ENCODE measurements at regions not wholly inside any gene's neighbourhood (a gene's known extent, or its start where the extent isn't known, plus 50 kb on each side); places are given as distances from the start of the nearest gene placed in this dataset.

GRCh38 chr10:128926711-128927110, 540.3 kb upstream of the MGMT start:
- H3K9me3 ChIP-seq (ENCODE audit: insufficient read depth, low read depth, low read length): no peaks in the 10 kb centered on the region
- WGBS: 95% methylated on average over 11 of the region's 11 CpGs

DNA sequence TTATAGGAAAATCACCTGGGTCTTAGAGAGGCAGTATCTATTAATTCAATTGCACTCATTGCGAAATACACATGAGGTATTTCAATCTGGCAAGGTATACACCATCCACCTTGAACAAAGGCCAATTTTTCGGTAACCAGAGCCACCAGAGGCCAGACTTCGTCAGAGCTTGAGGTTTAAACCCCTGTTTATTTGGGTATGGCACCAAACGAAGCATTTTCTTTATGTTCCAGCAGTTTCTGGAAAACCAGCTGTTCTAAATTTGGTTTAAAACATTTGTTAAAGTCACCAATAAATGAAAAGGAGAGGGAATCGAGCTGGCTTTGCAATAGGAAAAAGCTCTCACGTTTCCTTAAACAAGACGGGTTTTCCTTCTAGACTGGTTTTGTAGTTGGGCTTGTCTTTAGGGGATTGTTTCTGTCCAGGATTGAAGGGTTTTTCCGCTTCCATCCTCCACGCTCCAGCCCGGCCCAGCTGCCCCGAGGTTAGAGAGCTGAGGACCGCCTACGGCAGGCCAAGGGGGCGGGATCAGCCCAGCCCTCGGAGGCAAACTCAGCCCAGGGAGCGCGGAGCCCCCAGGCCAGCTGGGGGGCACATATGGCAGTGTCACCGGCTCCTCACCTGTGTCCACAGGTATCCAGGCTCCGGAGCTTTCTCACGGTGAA, 539.4 kb upstream of the MGMT start:
- H3K4me1 ChIP-seq (ENCODE audit: insufficient read depth, low read length): 0 out of 2 replicates have a peak, but pooled peaks cover 6% of the 10 kb centered on the region
- H3K9ac ChIP-seq (ENCODE audit: low read depth, low read length): no peak overlapping the region
- no peaks in the 10 kb centered on the region for H3K27me3 ChIP-seq (ENCODE audit: insufficient read depth, low read length)
- H3K27ac ChIP-seq (ENCODE audit: low read depth, low read length): no peak overlapping the region
- WGBS: 92% methylated on average over 20 of the region's 20 CpGs
- no peaks in the 10 kb centered on the region for H3K36me3 ChIP-seq (ENCODE audit: insufficient read depth, low read length)
- H3K4me3 ChIP-seq (ENCODE audit: low read length): no peak overlapping the region
- H3K9me3 ChIP-seq (ENCODE audit: insufficient read depth, low read depth, low read length): no peaks in the 10 kb centered on the region

More at GRCh38 chr10:128926711-128927110, 540.3 kb upstream of the MGMT start:
- no peak overlapping the region for H3K4me3 ChIP-seq (ENCODE audit: low read length)
- no peaks in the 10 kb centered on the region; the same call in 1 of the 2 replicates for H3K27me3 ChIP-seq (ENCODE audit: insufficient read depth, low read length)
- no peaks in the 10 kb centered on the region for H3K36me3 ChIP-seq (ENCODE audit: insufficient read depth, low read length)
- no peak overlapping the region for H3K9ac ChIP-seq (ENCODE audit: low read depth, low read length)
- H3K27ac ChIP-seq (ENCODE audit: low read depth, low read length): no peak overlapping the region
- H3K4me1 ChIP-seq (ENCODE audit: insufficient read depth, low read length): 0 out of 2 replicates have a peak, but pooled peaks cover 6% of the 10 kb centered on the region

DNA sequence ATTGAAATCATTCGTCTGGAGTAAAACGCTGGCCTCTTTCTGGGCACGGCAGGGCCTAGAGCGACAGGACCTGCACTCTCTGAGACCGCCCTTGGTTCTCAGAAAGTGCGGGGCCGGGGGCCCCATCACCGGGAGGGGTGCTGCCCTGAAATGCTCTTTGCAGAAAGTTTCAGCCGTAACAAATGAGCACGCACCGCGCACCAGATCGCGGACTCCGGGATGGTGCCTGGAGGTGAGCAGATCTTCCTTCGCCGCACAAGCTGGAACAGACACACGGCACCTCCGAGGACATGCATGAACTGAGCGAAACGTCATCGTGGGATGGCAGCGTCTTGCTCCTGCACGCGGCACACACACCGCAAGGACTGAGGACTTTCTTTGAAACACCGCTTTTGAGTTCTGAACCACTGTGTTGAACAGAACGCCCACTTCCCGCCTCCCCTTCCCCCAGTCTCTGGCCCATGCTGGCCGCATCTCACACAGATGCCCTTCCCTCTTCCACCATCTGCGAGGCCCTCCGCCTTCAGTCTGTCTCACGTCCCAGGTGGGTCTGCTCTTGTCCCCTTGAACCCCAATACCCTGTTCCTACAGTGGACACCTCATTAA, 538.7 kb upstream of the MGMT start:
- Histone ChIP-seq H3K36me3 (ENCODE audit: insufficient read depth, low read length) (no peaks in the 10 kb centered on the region), H3K27ac (ENCODE audit: low read depth, low read length) (no peak overlapping the region), H3K9me3 (ENCODE audit: insufficient read depth, low read depth, low read length) (no peaks in the 10 kb centered on the region), H3K9ac (ENCODE audit: low read depth, low read length) (no peak overlapping the region), H3K4me1 (ENCODE audit: insufficient read depth, low read length) (no peaks in the 10 kb centered on the region), H3K4me3 (ENCODE audit: low read length) (no peak overlapping the region), H3K27me3 (ENCODE audit: insufficient read depth, low read length) (no peaks in the 10 kb centered on the region)
- 96% methylated on average over 33 of the region's 33 CpGs for WGBS

DNA sequence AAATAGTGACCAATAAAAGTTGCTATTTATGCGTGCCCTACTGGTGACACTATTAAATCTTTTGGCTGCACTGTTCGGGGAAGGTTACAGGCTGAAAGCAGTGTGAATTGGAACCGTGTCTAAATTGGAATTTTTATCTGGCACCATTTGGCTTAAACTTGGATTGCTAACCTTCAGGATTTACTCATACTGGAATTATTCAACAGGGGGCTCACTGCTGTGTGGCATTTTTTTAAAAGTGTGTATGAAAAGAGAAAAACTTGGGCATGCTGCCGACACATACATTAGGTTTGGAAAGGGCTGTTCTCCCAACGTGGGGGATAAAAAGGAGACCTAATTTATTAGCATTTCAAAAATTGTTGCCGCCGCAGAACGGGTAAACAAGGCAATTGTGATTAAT, 537.9 kb upstream of the MGMT start:
- WGBS: 92% methylated on average over 8 of the region's 8 CpGs
- Histone ChIP-seq H3K9me3 (ENCODE audit: insufficient read depth, low read depth, low read length) (no peaks in the 10 kb centered on the region), H3K4me1 (ENCODE audit: insufficient read depth, low read length) (no peaks in the 10 kb centered on the region), H3K27me3 (ENCODE audit: insufficient read depth, low read length) (no peaks in the 10 kb centered on the region), H3K27ac (ENCODE audit: low read depth, low read length) (no peak overlapping the region), H3K9ac (ENCODE audit: low read depth, low read length) (no peak overlapping the region), H3K4me3 (ENCODE audit: low read length) (no peak overlapping the region), H3K36me3 (ENCODE audit: insufficient read depth, low read length) (no peaks in the 10 kb centered on the region)

DNA sequence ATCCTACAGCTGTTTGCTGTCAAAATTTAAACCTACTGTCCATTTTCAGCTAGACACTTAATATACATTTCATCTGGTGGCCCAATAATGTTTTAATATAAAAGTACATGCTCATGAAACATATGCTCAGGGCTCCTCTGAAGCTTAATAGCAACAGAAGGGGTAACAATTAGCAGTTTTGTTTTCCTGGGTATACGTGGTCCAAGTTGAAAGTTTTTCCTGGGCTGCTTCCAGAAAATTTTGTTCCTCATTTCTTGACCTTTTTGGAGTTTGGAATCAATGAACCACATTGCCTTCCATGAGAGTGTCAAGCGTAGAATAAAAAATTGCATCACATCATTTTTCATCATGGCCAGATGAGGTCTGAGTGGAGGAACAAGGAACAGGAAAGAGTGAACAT, 537.3 kb upstream of the MGMT start:
- H3K4me1 ChIP-seq (ENCODE audit: insufficient read depth, low read length): no peaks in the 10 kb centered on the region

GRCh38 chr10:128930515-128930914, 536.5 kb upstream of the MGMT start:
- H3K4me1 ChIP-seq (ENCODE audit: insufficient read depth, low read length): no peaks in the 10 kb centered on the region
- no peak overlapping the region for H3K9ac ChIP-seq (ENCODE audit: low read depth, low read length)
- no peak overlapping the region for H3K27ac ChIP-seq (ENCODE audit: low read depth, low read length)
- H3K36me3 ChIP-seq (ENCODE audit: insufficient read depth, low read length): no peaks in the 10 kb centered on the region
- no peaks in the 10 kb centered on the region for H3K27me3 ChIP-seq (ENCODE audit: insufficient read depth, low read length)
- H3K9me3 ChIP-seq (ENCODE audit: insufficient read depth, low read depth, low read length): no peaks in the 10 kb centered on the region
- WGBS: 90% methylated on average over 6 of the region's 6 CpGs
- H3K4me3 ChIP-seq (ENCODE audit: low read length): no peak overlapping the region

More for the DNA sequence above, 537.3 kb upstream of the MGMT start:
- Histone ChIP-seq H3K4me3 (ENCODE audit: low read length) (no peak overlapping the region), H3K36me3 (ENCODE audit: insufficient read depth, low read length) (no peaks in the 10 kb centered on the region), H3K9ac (ENCODE audit: low read depth, low read length) (no peak overlapping the region), H3K9me3 (ENCODE audit: insufficient read depth, low read depth, low read length) (no peaks in the 10 kb centered on the region), H3K27me3 (ENCODE audit: insufficient read depth, low read length) (no peaks in the 10 kb centered on the region), H3K27ac (ENCODE audit: low read depth, low read length) (no peak overlapping the region)
- WGBS: 89% methylated on average over 2 of the region's 2 CpGs

DNA sequence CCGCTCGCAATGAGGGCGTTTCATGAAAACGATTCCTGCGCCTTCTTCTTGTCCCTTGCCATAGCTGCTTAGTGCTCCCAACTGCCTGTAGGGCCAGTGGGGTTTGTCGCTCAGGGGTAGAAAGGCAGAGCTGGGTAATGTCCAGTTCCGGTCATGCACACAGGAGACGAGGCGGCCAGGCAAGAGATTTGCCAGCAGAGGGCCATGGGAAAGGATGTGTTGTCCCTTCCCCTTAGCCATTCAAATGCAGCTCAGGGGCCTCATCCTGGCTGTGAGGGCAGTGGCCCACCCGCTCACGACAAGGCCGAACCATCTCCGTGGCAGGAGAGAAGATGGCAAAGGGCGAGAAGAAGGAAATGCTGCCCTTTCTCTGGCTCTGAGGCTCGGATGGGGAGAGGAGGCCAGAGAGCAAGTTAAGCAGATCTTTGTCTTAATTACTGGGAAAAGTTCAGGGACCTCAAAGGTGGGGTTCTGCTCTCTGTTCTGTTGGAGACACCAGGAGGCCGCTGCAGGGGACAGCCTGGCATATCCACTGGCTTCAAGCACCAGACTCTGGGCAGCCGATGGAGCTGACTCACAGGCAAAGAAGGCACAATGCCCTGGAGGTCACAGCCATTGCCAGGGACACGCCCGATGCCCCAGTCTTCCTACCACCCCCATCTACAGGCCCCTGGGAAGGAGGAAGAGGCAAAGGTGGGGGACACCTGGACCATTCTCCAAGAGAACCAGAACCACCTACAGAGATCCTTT, 534.8 kb upstream of the MGMT start:
- Histone ChIP-seq H3K9ac (ENCODE audit: low read depth, low read length) (no peak overlapping the region), H3K4me3 (ENCODE audit: low read length) (no peak overlapping the region), H3K9me3 (ENCODE audit: insufficient read depth, low read depth, low read length) (no peaks in the 10 kb centered on the region), H3K27me3 (ENCODE audit: insufficient read depth, low read length) (no peaks in the 10 kb centered on the region), H3K4me1 (ENCODE audit: insufficient read depth, low read length) (no peaks in the 10 kb centered on the region), H3K27ac (ENCODE audit: low read depth, low read length) (no peak overlapping the region), H3K36me3 (ENCODE audit: insufficient read depth, low read length) (no peaks in the 10 kb centered on the region)
- 91% methylated on average over 19 of the region's 19 CpGs for WGBS

- Histone ChIP-seq H3K4me1 (ENCODE audit: insufficient read depth, low read length) (no peaks in the 10 kb centered on the region), H3K36me3 (ENCODE audit: insufficient read depth, low read length) (no peaks in the 10 kb centered on the region), H3K9ac (ENCODE audit: low read depth, low read length) (no peak overlapping the region), H3K27ac (ENCODE audit: low read depth, low read length) (no peak overlapping the region), H3K9me3 (ENCODE audit: insufficient read depth, low read depth, low read length) (no peaks in the 10 kb centered on the region), H3K4me3 (ENCODE audit: low read length) (no peak overlapping the region), H3K27me3 (ENCODE audit: insufficient read depth, low read length) (no peaks in the 10 kb centered on the region)
- 94% methylated on average over 4 of the region's 6 CpGs for WGBS
Measured at GRCh38 chr10:128934492-128934891, 532.5 kb upstream of the MGMT start.

GRCh38 chr10:128936392-128936791, 530.6 kb upstream of the MGMT start:
- WGBS: 97% methylated on average over 9 of the region's 9 CpGs
- Histone ChIP-seq H3K9me3 (ENCODE audit: insufficient read depth, low read depth, low read length) (no peaks in the 10 kb centered on the region), H3K27ac (ENCODE audit: low read depth, low read length) (no peak overlapping the region), H3K9ac (ENCODE audit: low read depth, low read length) (no peak overlapping the region), H3K4me3 (ENCODE audit: low read length) (no peak overlapping the region), H3K4me1 (ENCODE audit: insufficient read depth, low read length) (no peaks in the 10 kb centered on the region), H3K27me3 (ENCODE audit: insufficient read depth, low read length) (no peaks in the 10 kb centered on the region), H3K36me3 (ENCODE audit: insufficient read depth, low read length) (no peaks in the 10 kb centered on the region)

GRCh38 chr10:128938558-128938957, 528.5 kb upstream of the MGMT start:
- H3K27me3 ChIP-seq (ENCODE audit: insufficient read depth, low read length): no peaks in the 10 kb centered on the region
- 90% methylated on average over 1 of the region's 3 CpGs for WGBS
- no peaks in the 10 kb centered on the region for H3K4me1 ChIP-seq (ENCODE audit: insufficient read depth, low read length)
- no peak overlapping the region for H3K27ac ChIP-seq (ENCODE audit: low read depth, low read length)
- H3K9ac ChIP-seq (ENCODE audit: low read depth, low read length): no peak overlapping the region
- no peak overlapping the region for H3K4me3 ChIP-seq (ENCODE audit: low read length)
- H3K9me3 ChIP-seq (ENCODE audit: insufficient read depth, low read depth, low read length): no peaks in the 10 kb centered on the region
- H3K36me3 ChIP-seq (ENCODE audit: insufficient read depth, low read length): no peaks in the 10 kb centered on the region

- H3K27ac ChIP-seq (ENCODE audit: low read depth, low read length): no peak overlapping the region
- no peaks in the 10 kb centered on the region for H3K9me3 ChIP-seq (ENCODE audit: insufficient read depth, low read depth, low read length)
- H3K36me3 ChIP-seq (ENCODE audit: insufficient read depth, low read length): no peaks in the 10 kb centered on the region
- no peak overlapping the region for H3K4me3 ChIP-seq (ENCODE audit: low read length)
- no peaks in the 10 kb centered on the region for H3K4me1 ChIP-seq (ENCODE audit: insufficient read depth, low read length)
- H3K9ac ChIP-seq (ENCODE audit: low read depth, low read length): no peak overlapping the region
- H3K27me3 ChIP-seq (ENCODE audit: insufficient read depth, low read length): no peaks in the 10 kb centered on the region
- WGBS: 94% methylated on average over 4 of the region's 5 CpGs
Measured at GRCh38 chr10:128940081-128940480, 527.0 kb upstream of the MGMT start.
